ENCODE measurements at regions not wholly inside any gene's neighbourhood (a gene's known extent, or its start where the extent isn't known, plus 50 kb on each side); places are given as distances from the start of the nearest gene placed in this dataset.
"Not testable (repeated sequence)": the region's sequence is repeated elsewhere in the genome, so short reads cannot be mapped to it uniquely, and the experiment has no call there.

- peak; percentile 55 to 61 for DNase-seq (ENCODE audit: low read depth in 2 of 2)
These were observed 62.6 kb upstream of the CDR2 start for GRCh38 chr16:22436823-22437652.

- not testable (repeated sequence) for DNase-seq (ENCODE audit: low read depth in 2 of 2)
These were observed 62.0 kb upstream of the CDR2 start for GRCh38 chr16:22436326-22436822.

DNA sequence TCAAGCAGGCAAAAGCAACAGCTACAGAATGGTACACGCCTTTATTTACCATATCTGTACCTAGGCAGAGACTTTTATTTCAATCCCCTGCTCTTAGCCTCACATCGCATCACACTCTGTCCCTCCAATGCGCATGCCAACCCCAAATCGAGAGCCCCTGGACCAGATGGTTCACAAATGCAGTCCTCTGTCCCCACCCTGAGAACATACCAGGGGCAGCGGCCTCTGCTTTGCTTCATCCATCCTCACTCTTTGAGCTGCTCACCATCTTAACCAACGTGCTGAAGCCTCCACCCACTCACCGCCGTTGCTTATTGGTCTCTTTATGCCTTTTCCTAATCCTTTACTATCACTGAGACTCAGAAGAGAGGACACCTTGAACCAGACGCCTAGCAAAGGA, 56.9 kb upstream of the CDR2 start:
- not testable (repeated sequence) for DNase-seq (ENCODE audit: low read depth in 2 of 2)

DNA sequence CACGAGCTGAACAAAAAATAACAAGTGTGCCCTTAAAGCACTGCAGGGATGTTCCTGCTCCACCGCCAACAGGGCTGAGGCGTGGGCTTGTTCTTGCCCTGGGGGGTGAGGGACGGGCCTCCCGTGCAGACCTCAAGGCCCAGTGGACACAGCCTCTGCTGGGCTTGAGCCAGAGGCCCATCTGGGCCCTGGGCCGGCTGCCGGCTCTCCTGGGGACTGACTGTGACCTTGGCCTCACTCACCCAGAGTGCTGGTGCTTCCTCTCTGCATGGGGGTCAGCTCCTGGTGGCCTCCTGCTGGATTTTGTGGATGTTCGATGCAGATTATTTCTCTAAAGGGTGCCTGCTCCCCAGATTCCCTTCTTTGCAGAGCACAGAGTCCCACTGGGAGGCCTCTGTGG, 54.2 kb upstream of the CDR2 start:
- DNase-seq (ENCODE audit: low read depth in 2 of 2), result no peak

DNA sequence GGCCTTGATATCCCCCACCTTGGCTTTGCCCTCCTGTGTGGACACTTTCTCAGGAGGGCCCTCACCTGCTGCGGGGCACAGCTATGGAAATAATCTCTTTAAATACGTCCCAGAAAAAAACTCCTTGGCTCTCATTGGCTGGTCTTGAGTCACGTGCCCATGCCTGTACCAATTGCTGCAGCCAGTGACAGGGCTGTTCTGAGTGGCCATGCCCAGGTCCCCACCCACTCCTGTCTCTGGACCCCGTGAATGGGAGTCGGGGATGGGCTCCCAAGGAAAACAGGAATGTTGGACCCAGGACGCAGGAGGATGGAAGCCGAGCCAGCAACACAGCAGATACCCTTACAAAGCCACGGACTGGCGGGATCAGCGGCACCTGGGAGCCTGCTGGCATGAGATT, 53.1 kb upstream of the CDR2 start:
- no peak for DNase-seq (ENCODE audit: low read depth in 2 of 2)

DNA sequence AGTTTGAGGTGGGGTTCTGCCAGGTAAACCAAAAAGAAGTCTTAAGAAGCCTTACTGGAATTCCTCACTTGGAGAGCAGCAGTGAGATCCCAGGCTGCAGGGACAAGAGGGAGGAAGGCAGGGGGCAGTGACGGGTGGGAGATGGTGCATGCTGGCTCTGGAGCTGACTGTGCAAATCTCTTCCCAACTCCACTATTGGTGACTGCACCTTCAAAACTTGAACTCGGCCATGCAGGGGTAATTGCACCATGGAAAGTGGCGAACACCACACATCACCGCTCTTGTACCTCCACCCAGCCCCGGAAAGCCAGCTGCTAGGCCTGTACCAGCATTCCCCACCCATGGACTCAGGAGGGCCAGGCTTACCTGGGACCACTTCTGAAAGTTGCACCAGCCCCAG, 51.4 kb upstream of the CDR2 start:
- DNase-seq (ENCODE audit: low read depth in 2 of 2), result no peak

DNA sequence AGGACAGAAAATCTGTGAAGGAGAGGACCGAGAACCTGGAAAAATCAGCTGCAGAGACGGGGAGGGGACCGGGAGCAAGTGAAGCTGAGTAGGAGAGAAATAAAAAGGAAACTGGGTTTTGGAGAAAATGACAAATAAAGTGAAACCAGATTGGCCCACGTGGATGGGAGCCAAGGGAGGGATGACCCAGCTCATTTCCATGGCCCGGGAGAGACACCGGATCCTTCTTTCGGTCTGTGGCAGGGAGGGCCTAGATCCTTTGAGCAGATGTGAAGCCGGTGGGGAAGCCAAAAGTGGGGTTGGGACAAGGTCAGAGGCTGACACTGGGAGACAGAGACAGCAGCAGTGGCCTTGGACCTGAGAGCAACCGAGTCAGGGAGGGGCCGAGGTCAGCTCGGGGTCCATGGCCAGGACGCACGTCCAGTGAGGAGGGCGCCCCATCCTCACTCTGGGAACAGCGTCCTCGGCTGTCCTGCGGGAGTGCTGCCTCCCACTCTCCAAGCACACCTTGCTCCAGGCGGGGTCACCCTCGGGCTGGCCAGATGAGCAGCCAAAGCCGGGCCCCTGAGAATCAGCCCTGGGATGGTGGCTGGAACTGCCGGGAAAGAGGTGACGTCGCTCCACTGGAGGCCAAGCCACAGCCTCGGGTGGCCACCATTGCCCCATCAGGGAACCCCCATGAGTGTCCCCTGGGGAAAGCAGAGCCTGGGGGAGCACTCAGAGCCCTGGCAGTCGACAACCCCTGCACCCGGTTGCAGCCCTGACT, 50.8 kb upstream of the CDR2 start:
- DNase-seq (ENCODE audit: low read depth in 2 of 2), result no peak

DNA sequence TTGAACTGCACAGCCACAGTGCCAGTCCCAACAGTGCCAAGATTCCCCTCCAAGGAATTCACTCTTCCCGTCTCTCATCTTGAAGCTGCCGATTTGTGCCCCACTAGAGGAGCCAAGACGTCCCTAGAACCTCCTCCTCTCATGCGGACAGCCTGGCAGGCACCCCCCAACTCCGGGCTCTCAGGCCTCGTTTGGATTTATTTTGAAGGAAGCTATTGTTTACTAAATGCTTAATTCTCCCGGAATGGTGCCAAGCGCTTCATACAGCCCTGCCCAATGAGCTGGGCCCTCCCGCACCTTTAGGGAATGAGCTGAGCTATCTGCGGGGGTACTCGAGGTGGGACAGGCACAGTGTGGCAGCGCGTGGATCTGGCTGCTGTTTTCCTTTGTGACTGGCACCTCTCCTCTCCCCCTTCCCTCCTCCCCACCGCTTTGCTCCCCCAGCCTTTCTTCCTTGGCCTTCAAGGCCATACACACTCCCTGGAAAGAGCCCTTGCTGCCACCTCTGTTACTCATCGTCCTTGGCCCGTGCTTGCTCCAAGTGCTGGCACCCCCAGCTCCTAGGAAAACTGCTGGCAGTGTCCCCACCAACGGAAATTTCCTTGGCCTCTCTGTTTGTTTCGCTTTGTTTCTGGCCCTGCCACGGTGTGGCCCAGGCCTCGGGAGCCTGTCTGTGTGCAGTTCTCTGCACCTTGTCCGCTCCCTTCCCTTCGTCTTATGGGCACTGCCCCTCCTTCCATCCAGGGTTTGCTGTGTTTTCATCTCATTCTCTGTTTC, 49.9 kb upstream of the CDR2 start:
- DNase-seq (ENCODE audit: low read depth in 2 of 2), result no peak

Measured in activated CD4-positive, alpha-beta T cell treated with anti-CD3 and anti-CD28 coated beads for 24 hours (primary cell).